Panc1 (cell line): ENCODE measurements at regions not wholly inside any gene's neighbourhood (a gene's known extent, or its start where the extent isn't known, plus 50 kb on each side); places are given as distances from the start of the nearest gene placed in this dataset.

ENCODE experiments used
- POLR2AphosphoS5 ChIP-seq: IDR thresholded peaks from 2 replicates; pipeline ENCODE4 v1.6.1; 2012; ENCODE audit warnings: mild to moderate bottlenecking, low read depth, low read length, moderate library complexity
- SIN3A ChIP-seq: IDR thresholded peaks from 2 replicates; pipeline ENCODE4 v1.6.1; 2012; ENCODE audit warnings: low read depth, mild to moderate bottlenecking, low read length, moderate library complexity, borderline replicate concordance; ENCODE audit not compliant: insufficient read depth
- TF ChIP-seq, protein P1 (sequence below): fragments of 450-650 bp; IDR thresholded peaks from 2 replicates; pipeline ENCODE4 v1.5.1; 2017; ENCODE audit warnings: mild to moderate bottlenecking
- TF ChIP-seq, protein P2 (sequence below), 2 experiments: IDR thresholded peaks; 2 replicates each; pipeline ENCODE4 v1.6.1; 2011 to 2012; ENCODE audit warnings: low read depth in 2 of 2, control low read depth in 1 of 2, low read length in 1 of 2, mild to moderate bottlenecking in 1 of 2, moderate library complexity in 1 of 2; ENCODE audit not compliant: insufficient read depth in 1 of 2

DNA sequence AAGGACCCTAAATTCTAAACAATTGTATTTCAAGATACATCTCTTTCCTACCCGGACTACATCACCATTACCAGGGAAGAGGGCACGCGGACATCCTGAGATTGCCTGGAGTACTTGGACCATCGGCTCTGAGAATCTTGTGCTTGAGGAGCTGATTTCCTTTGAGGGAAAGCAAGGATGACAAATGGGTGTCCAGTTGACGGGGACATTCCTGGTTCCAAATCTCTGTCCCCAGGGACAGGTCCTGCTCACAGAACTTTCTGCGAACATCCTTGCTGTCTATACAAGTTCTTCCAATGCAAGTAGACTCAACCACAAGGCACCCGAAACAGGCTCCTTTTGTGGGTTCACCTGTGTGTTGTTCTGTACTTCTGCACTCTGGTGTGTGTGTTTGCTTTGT lies 289.5 kb upstream of the MYT1L start:
- TF ChIP-seq, protein P1, sequence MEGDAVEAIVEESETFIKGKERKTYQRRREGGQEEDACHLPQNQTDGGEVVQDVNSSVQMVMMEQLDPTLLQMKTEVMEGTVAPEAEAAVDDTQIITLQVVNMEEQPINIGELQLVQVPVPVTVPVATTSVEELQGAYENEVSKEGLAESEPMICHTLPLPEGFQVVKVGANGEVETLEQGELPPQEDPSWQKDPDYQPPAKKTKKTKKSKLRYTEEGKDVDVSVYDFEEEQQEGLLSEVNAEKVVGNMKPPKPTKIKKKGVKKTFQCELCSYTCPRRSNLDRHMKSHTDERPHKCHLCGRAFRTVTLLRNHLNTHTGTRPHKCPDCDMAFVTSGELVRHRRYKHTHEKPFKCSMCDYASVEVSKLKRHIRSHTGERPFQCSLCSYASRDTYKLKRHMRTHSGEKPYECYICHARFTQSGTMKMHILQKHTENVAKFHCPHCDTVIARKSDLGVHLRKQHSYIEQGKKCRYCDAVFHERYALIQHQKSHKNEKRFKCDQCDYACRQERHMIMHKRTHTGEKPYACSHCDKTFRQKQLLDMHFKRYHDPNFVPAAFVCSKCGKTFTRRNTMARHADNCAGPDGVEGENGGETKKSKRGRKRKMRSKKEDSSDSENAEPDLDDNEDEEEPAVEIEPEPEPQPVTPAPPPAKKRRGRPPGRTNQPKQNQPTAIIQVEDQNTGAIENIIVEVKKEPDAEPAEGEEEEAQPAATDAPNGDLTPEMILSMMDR, result no peak
- TF ChIP-seq POLR2AphosphoS5, result no peak
- TF ChIP-seq, protein P2, sequence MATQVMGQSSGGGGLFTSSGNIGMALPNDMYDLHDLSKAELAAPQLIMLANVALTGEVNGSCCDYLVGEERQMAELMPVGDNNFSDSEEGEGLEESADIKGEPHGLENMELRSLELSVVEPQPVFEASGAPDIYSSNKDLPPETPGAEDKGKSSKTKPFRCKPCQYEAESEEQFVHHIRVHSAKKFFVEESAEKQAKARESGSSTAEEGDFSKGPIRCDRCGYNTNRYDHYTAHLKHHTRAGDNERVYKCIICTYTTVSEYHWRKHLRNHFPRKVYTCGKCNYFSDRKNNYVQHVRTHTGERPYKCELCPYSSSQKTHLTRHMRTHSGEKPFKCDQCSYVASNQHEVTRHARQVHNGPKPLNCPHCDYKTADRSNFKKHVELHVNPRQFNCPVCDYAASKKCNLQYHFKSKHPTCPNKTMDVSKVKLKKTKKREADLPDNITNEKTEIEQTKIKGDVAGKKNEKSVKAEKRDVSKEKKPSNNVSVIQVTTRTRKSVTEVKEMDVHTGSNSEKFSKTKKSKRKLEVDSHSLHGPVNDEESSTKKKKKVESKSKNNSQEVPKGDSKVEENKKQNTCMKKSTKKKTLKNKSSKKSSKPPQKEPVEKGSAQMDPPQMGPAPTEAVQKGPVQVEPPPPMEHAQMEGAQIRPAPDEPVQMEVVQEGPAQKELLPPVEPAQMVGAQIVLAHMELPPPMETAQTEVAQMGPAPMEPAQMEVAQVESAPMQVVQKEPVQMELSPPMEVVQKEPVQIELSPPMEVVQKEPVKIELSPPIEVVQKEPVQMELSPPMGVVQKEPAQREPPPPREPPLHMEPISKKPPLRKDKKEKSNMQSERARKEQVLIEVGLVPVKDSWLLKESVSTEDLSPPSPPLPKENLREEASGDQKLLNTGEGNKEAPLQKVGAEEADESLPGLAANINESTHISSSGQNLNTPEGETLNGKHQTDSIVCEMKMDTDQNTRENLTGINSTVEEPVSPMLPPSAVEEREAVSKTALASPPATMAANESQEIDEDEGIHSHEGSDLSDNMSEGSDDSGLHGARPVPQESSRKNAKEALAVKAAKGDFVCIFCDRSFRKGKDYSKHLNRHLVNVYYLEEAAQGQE (IDR thresholded peaks at IDR 0.05; ENCODE audit: insufficient read depth in 1 of 2, low read depth in 2 of 2, low read length in 1 of 2), result no peak
- no peak for TF ChIP-seq SIN3A
